ENCODE measurements at regions not wholly inside any gene's neighbourhood (a gene's known extent, or its start where the extent isn't known, plus 50 kb on each side); places are given as distances from the start of the nearest gene placed in this dataset.

DNA sequence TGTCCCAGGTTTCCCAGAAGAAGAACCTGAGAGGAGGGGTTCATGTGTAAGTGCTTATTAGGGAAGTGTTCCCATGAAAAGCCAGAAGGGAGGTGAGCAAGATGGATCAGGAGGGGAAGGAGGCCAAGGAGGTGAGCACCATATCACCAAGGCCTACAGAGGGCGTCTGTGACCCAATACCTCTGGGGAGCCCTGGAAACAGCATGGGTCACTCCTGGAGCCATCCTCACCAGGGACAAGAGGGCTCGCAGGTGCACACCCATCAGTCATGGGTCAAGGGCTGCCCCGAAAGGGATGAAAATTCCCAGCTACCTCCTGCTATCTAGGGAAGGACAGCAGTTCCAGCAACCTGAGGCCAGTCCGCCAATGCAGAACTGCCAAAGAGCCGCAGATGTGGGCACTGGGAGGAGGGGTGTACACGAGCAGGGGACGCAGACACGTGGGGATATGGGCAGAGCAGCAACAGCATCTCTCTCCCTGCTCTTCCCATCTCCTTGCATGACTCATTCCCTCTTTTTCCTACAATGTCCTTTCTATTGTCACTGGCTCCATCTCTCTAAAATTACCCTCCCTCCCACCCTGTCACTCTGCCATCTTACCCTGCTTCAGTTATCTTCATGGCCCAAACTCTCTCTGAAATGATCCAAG lies 167.6 kb upstream of the FSTL4 start:
- no peaks in the 10 kb centered on the region for H3K9me2 ChIP-seq (replicated peaks; ENCODE audit: low read depth, low read length)
- TF ChIP-seq EZH2phosphoT487 (IDR thresholded peaks at IDR 0.05; ENCODE audit: borderline replicate concordance), result no peak
- no peak for TF ChIP-seq CTCF (conservative IDR thresholded peaks at IDR 0.05; ENCODE audit: low read length)
- no peak overlapping the region for H2AFZ ChIP-seq (ENCODE audit: low read length)
- no peaks in the 10 kb centered on the region for H3K27me3 ChIP-seq (ENCODE audit: insufficient read depth, low read length, poor library complexity, severe bottlenecking)
- H3K4me3 ChIP-seq (ENCODE audit: low read length, poor library complexity, severe bottlenecking), result no peak overlapping the region
- H3K9ac ChIP-seq (ENCODE audit: low read depth, low read length, poor library complexity, severe bottlenecking), result no peak overlapping the region
- no peaks in the 10 kb centered on the region for H4K20me1 ChIP-seq (ENCODE audit: insufficient read depth, low read length, poor library complexity, severe bottlenecking)
- no peaks in the 10 kb centered on the region for H3F3A ChIP-seq (ENCODE audit: low read depth)
- no peaks in the 10 kb centered on the region for H3K36me3 ChIP-seq (ENCODE audit: insufficient read depth, low read length)
- H3K9me3 ChIP-seq (ENCODE audit: insufficient read depth, low read depth, low read length), result no peaks in the 10 kb centered on the region
- no peak overlapping the region for H3K4me2 ChIP-seq (ENCODE audit: low read depth, low read length, poor library complexity, severe bottlenecking)
- no peaks in the 10 kb centered on the region for H3K4me1 ChIP-seq (ENCODE audit: insufficient read depth, low read length, poor library complexity, severe bottlenecking)
- H3K79me2 ChIP-seq (ENCODE audit: insufficient read depth, low read length), result no peaks in the 10 kb centered on the region

DNA sequence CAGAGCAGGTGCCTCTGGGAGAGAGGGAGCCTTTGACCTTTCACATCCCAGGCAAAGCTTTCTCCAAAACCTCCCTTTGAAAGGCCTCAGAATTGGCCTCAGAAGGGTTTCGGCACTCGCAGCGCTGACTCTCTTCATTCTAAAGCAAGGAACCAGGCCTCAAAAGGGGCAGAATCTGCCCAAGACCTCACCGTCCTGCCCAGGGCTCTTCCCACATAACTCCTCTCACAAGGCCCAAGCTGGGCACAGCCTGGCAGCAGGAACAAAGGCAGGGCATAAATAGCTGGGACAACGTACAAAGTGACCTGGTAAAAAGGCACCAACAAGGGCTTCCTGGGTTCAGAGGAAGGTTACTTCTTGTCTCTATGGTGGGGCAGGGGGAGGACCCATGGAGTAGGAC lies 166.3 kb upstream of the FSTL4 start:
- H3K4me1 ChIP-seq (ENCODE audit: insufficient read depth, low read length, poor library complexity, severe bottlenecking), result no peaks in the 10 kb centered on the region
- no peaks in the 10 kb centered on the region for H3K27me3 ChIP-seq (ENCODE audit: insufficient read depth, low read length, poor library complexity, severe bottlenecking)
- no peaks in the 10 kb centered on the region for H3K36me3 ChIP-seq (ENCODE audit: insufficient read depth, low read length)
- TF ChIP-seq EZH2phosphoT487 (IDR thresholded peaks at IDR 0.05; ENCODE audit: borderline replicate concordance) (no peak), CTCF (conservative IDR thresholded peaks at IDR 0.05; ENCODE audit: low read length) (no peak)
- no peak overlapping the region for H3K4me2 ChIP-seq (ENCODE audit: low read depth, low read length, poor library complexity, severe bottlenecking)
- H2AFZ ChIP-seq (ENCODE audit: low read length), result no peak overlapping the region
- no peaks in the 10 kb centered on the region for H3F3A ChIP-seq (ENCODE audit: low read depth)
- no peaks in the 10 kb centered on the region for H4K20me1 ChIP-seq (ENCODE audit: insufficient read depth, low read length, poor library complexity, severe bottlenecking)
- H3K9ac ChIP-seq (ENCODE audit: low read depth, low read length, poor library complexity, severe bottlenecking), result no peak overlapping the region
- H3K4me3 ChIP-seq (ENCODE audit: low read length, poor library complexity, severe bottlenecking), result no peak overlapping the region
- no peaks in the 10 kb centered on the region for H3K79me2 ChIP-seq (ENCODE audit: insufficient read depth, low read length)
- H3K9me3 ChIP-seq (ENCODE audit: insufficient read depth, low read depth, low read length), result no peaks in the 10 kb centered on the region
- no peaks in the 10 kb centered on the region for H3K9me2 ChIP-seq (replicated peaks; ENCODE audit: low read depth, low read length)

DNA sequence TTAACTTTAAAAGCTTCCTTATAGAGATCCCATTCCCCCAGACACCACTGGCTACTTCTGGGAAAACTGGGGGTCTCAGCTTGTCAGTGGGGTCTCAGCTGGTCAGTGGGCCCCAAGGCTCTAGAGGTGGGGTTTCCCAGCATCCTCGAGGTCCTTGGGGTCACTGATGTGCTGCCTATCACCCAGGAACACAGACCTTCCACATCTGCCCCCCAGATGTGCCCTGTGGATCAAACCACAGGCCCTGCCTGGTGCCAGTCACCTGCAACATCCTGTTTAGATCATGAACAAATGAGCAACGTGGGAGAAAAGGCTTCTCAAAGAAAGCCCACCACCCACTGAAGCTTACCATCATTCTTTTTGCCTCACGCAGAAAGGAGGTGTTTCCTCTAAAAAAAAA lies 165.6 kb upstream of the FSTL4 start:
- H3K27me3 ChIP-seq (ENCODE audit: insufficient read depth, low read length, poor library complexity, severe bottlenecking), result no peaks in the 10 kb centered on the region
- H3K4me1 ChIP-seq (ENCODE audit: insufficient read depth, low read length, poor library complexity, severe bottlenecking), result no peaks in the 10 kb centered on the region
- no peaks in the 10 kb centered on the region for H4K20me1 ChIP-seq (ENCODE audit: insufficient read depth, low read length, poor library complexity, severe bottlenecking)
- H2AFZ ChIP-seq (ENCODE audit: low read length), result no peak overlapping the region
- no peak overlapping the region for H3K9ac ChIP-seq (ENCODE audit: low read depth, low read length, poor library complexity, severe bottlenecking)
- H3K4me2 ChIP-seq (ENCODE audit: low read depth, low read length, poor library complexity, severe bottlenecking), result no peak overlapping the region
- H3K9me2 ChIP-seq (replicated peaks; ENCODE audit: low read depth, low read length), result no peaks in the 10 kb centered on the region
- no peaks in the 10 kb centered on the region for H3K79me2 ChIP-seq (ENCODE audit: insufficient read depth, low read length)
- H3K36me3 ChIP-seq (ENCODE audit: insufficient read depth, low read length), result no peaks in the 10 kb centered on the region
- no peak overlapping the region for H3K4me3 ChIP-seq (ENCODE audit: low read length, poor library complexity, severe bottlenecking)
- no peaks in the 10 kb centered on the region for H3F3A ChIP-seq (ENCODE audit: low read depth)
- no peak for TF ChIP-seq EZH2phosphoT487 (IDR thresholded peaks at IDR 0.05; ENCODE audit: borderline replicate concordance)
- TF ChIP-seq CTCF (conservative IDR thresholded peaks at IDR 0.05; ENCODE audit: low read length), result no peak
- no peaks in the 10 kb centered on the region for H3K9me3 ChIP-seq (ENCODE audit: insufficient read depth, low read depth, low read length)
